Activated CD4-positive, alpha-beta memory T cell treated with anti-CD3 and anti-CD28 coated beads for 36 hours (primary cell): ENCODE measurements at regions not wholly inside any gene's neighbourhood (a gene's known extent, or its start where the extent isn't known, plus 50 kb on each side); places are given as distances from the start of the nearest gene placed in this dataset.

Source experiments
- CTCF ChIA-PET: fragments of 350-600 bp; sonication (Branson Sonifier 250); formaldehyde crosslinking; loops from one replicate; lab custom pipeline; 2021; ENCODE audit warnings: antibody characterized with exemption, inconsistent platforms; lab: Charles Lee
- POLR2A ChIA-PET: fragments of 350-600 bp; sonication (Branson Sonifier 250); formaldehyde crosslinking; loops from one replicate; lab custom pipeline; 2021; ENCODE audit warnings: antibody characterized with exemption; lab: Charles Lee
- DNase-seq: peaks from one replicate; pipeline ENCODE4 v3.0.0-alpha.2; 2020
- H3K27ac Mint-ChIP-seq: one replicate; pipeline ENCODE4 v1.8.0; 2021; ENCODE audit warnings: mixed read lengths
- H3K27me3 Mint-ChIP-seq: one replicate; pipeline ENCODE4 v1.8.0; 2021; ENCODE audit warnings: mixed read lengths
- H3K36me3 Mint-ChIP-seq: one replicate; pipeline ENCODE4 v1.8.0; 2021; ENCODE audit warnings: mixed read lengths
- H3K4me1 Mint-ChIP-seq: one replicate; pipeline ENCODE4 v1.8.0; 2021; ENCODE audit warnings: low read depth, mixed read lengths
- H3K4me3 Mint-ChIP-seq: one replicate; pipeline ENCODE4 v1.8.0; 2021; ENCODE audit warnings: mild to moderate bottlenecking, mixed read lengths
- H3K9me3 Mint-ChIP-seq: one replicate; pipeline ENCODE4 v1.8.0; 2021; ENCODE audit warnings: mixed read lengths
- intact Hi-C: fragments of 100-400 bp; cut with micrococcal nuclease; formaldehyde crosslinking; loops from one replicate; pipeline ENCODE4 v1.15.1; 2023

GRCh38 chr15:25268166-25268565 lies 170.7 kb downstream of the UBE3A start:
- ChIA-PET CTCF (no interaction called here), POLR2A (no interaction called here)
- Mint-ChIP-seq H3K9me3 (peaks cover 10% of the 10 kb centered on the region), H3K4me1 (no peaks in the 10 kb centered on the region), H3K4me3 (no peak overlapping the region), H3K27me3 (no peaks in the 10 kb centered on the region), H3K36me3 (no peaks in the 10 kb centered on the region), H3K27ac (no peak overlapping the region)
- no peak for DNase-seq
- intact Hi-C loops: no loop called here
